ENCODE measurements at regions not wholly inside any gene's neighbourhood (a gene's known extent, or its start where the extent isn't known, plus 50 kb on each side); places are given as distances from the start of the nearest gene placed in this dataset.

GRCh38 chr20:24368253-24368652 lies 101.2 kb upstream of the SYNDIG1 start:
- Mint-ChIP-seq H3K4me1 (no peaks in the 10 kb centered on the region), H3K27ac (no peak overlapping the region), H3K9me3 (peaks cover 0 to 3% (median 0%) of the 10 kb centered on the region in 7 donors), H3K4me3 (no peak overlapping the region), H3K36me3 (no peaks in the 10 kb centered on the region), H3K27me3 (ENCODE audit: low read depth in 3 of 3) (peaks cover 1 to 5% (median 2%) of the 10 kb centered on the region in 3 donors)
- Histone ChIP-seq H3K36me3 (replicated peaks in 1 of 2; ENCODE audit: control insufficient read depth in 1 of 2, insufficient read depth in 2 of 2, low read length in 2 of 2) (no peaks in the 10 kb centered on the region), H3K9ac (ENCODE audit: insufficient read depth, low read length, poor library complexity, severe bottlenecking) (no peak overlapping the region), H3K9me3 (replicated peaks in 1 of 2; ENCODE audit: control insufficient read depth in 1 of 2, insufficient read depth in 1 of 2, low read length in 2 of 2) (no peaks in the 10 kb centered on the region), H3K27me3 (ENCODE audit: control insufficient read depth in 2 of 2, insufficient read depth in 2 of 2, low read length in 2 of 2) (no peaks in the 10 kb centered on the region), H3K79me2 (ENCODE audit: insufficient read depth, low read length) (no peaks in the 10 kb centered on the region), H3K4me1 (ENCODE audit: control insufficient read depth in 1 of 2, insufficient read depth in 2 of 2, low read length in 2 of 2) (no peaks in the 10 kb centered on the region), H4K20me1 (ENCODE audit: insufficient read depth, low read length) (no peaks in the 10 kb centered on the region), H3K4me2 (replicated peaks; ENCODE audit: extremely low read depth, low read length, poor library complexity, severe bottlenecking) (no peak overlapping the region), H3K27ac (ENCODE audit: low read depth in 1 of 2, low read length in 2 of 2) (no peak overlapping the region), H2AFZ (ENCODE audit: insufficient read depth, low read depth, low read length, poor library complexity, severe bottlenecking) (no peak overlapping the region), H3K4me3 (replicated peaks in 1 of 3; ENCODE audit: low read depth in 2 of 3, low read length in 3 of 3) (no peak overlapping the region)
- 93% methylated on average over 4 of the region's 4 CpGs for WGBS (ENCODE audit: insufficient coverage)
- no peak for DNase-seq
- TF ChIP-seq, protein P1, sequence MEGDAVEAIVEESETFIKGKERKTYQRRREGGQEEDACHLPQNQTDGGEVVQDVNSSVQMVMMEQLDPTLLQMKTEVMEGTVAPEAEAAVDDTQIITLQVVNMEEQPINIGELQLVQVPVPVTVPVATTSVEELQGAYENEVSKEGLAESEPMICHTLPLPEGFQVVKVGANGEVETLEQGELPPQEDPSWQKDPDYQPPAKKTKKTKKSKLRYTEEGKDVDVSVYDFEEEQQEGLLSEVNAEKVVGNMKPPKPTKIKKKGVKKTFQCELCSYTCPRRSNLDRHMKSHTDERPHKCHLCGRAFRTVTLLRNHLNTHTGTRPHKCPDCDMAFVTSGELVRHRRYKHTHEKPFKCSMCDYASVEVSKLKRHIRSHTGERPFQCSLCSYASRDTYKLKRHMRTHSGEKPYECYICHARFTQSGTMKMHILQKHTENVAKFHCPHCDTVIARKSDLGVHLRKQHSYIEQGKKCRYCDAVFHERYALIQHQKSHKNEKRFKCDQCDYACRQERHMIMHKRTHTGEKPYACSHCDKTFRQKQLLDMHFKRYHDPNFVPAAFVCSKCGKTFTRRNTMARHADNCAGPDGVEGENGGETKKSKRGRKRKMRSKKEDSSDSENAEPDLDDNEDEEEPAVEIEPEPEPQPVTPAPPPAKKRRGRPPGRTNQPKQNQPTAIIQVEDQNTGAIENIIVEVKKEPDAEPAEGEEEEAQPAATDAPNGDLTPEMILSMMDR (IDR thresholded peaks at IDR 0.05) = no peak
- intact Hi-C loops (cut with micrococcal nuclease) = no loop called here

DNA sequence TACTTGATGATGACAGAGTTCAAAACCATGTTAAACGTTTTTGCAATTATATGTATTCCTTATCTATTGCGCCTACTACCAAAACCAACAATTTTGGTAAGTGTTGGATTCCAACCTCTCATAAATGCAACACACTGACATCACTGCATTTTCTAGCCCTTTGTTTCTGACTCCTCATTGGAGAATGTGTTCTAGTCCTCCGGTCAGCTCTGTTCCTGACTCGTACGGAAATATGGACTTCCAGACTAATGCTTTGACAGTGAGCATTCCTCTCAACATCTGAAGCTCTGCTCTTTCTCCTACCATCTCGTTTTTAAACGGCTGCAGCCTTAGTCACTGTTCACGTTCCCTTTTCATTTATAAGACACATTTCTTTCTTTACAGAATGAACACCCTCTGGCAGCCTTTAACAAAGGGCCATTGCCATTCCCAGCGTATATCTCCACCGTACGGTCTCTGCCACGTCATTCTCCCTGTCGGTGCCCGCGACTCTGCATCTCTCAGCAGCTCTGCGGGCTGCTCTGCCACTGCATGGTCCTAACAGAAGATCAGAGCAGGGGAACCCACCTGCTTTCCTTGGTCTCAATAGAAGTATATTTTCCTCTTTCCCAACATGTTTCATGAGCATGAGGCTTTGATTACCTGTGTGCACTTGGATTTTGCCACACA lies 103.0 kb upstream of the SYNDIG1 start:
- Histone ChIP-seq H2AFZ (ENCODE audit: insufficient read depth, low read depth, low read length, poor library complexity, severe bottlenecking) (no peak overlapping the region), H3K9me3 (replicated peaks in 1 of 2; ENCODE audit: control insufficient read depth in 1 of 2, insufficient read depth in 1 of 2, low read length in 2 of 2) (peaks cover 8 to 12% of the 10 kb centered on the region in 2 donors), H3K9ac (ENCODE audit: insufficient read depth, low read length, poor library complexity, severe bottlenecking) (no peak overlapping the region), H3K27me3 (ENCODE audit: control insufficient read depth in 2 of 2, insufficient read depth in 2 of 2, low read length in 2 of 2) (no peaks in the 10 kb centered on the region), H3K79me2 (ENCODE audit: insufficient read depth, low read length) (no peaks in the 10 kb centered on the region), H3K4me1 (ENCODE audit: control insufficient read depth in 1 of 2, insufficient read depth in 2 of 2, low read length in 2 of 2) (no peaks in the 10 kb centered on the region), H3K4me3 (replicated peaks in 1 of 3; ENCODE audit: low read depth in 2 of 3, low read length in 3 of 3) (no peak overlapping the region), H3K4me2 (replicated peaks; ENCODE audit: extremely low read depth, low read length, poor library complexity, severe bottlenecking) (no peak overlapping the region), H3K36me3 (replicated peaks in 1 of 2; ENCODE audit: control insufficient read depth in 1 of 2, insufficient read depth in 2 of 2, low read length in 2 of 2) (no peaks in the 10 kb centered on the region), H3K27ac (ENCODE audit: low read depth in 1 of 2, low read length in 2 of 2) (no peak overlapping the region), H4K20me1 (ENCODE audit: insufficient read depth, low read length) (no peaks in the 10 kb centered on the region)
- TF ChIP-seq, protein P1 (IDR thresholded peaks at IDR 0.05) = no peak
- no peak for DNase-seq
- H3K36me3 Mint-ChIP-seq = no peaks in the 10 kb centered on the region
- H3K27ac Mint-ChIP-seq = no peak overlapping the region
- no peaks in the 10 kb centered on the region for H3K4me1 Mint-ChIP-seq
- H3K9me3 Mint-ChIP-seq = peaks cover 7 to 18% (median 13%) of the 10 kb centered on the region in 7 donors
- H3K4me3 Mint-ChIP-seq = no peak overlapping the region
- 92% methylated on average over 6 of the region's 16 CpGs for WGBS (ENCODE audit: insufficient coverage)
- intact Hi-C loops (cut with micrococcal nuclease) = no loop called here
- peaks cover 1 to 3% (median 2%) of the 10 kb centered on the region in 3 donors for H3K27me3 Mint-ChIP-seq (ENCODE audit: low read depth in 3 of 3)

Data from CD14-positive monocyte (primary cell).